SU-DHL-6 (cell line): ENCODE measurements at regions not wholly inside any gene's neighbourhood (a gene's known extent, or its start where the extent isn't known, plus 50 kb on each side); places are given as distances from the start of the nearest gene placed in this dataset.

Source experiments
- H2AFZ ChIP-seq: fragments of 200-600 bp; sonication (generic); 2 replicates; pipeline ENCODE4 v1.6.1; 2014; ENCODE audit warnings: low read depth, mild to moderate bottlenecking, moderate library complexity, mixed read lengths, antibody characterized with exemption, low read length; ENCODE audit not compliant: severe bottlenecking
- H3F3A ChIP-seq: fragments of 200-600 bp; shearing (Covaris generic); 2 replicates; pipeline ENCODE4 v1.6.0; 2016; ENCODE audit warnings: antibody characterized with exemption, mild to moderate bottlenecking; ENCODE audit not compliant: insufficient read depth
- H3K27ac ChIP-seq: fragments of 200-600 bp; sonication (generic); 2 replicates; pipeline ENCODE4 v1.5.1; 2016; ENCODE audit warnings: low read depth, mild to moderate bottlenecking, low read length, moderate library complexity, mixed read lengths
- H3K27me3 ChIP-seq: fragments of 200-600 bp; sonication (generic), shearing (Covaris generic); 2 replicates; pipeline ENCODE4 v1.6.0; 2014; ENCODE audit warnings: mild to moderate bottlenecking, low read length
- H3K36me3 ChIP-seq: fragments of 200-600 bp; sonication (generic); 2 replicates; pipeline ENCODE4 v1.6.1; 2014; ENCODE audit warnings: mild to moderate bottlenecking, low read length, mixed read lengths
- H3K4me2 ChIP-seq: fragments of 300-600, 200-600 bp; shearing (Covaris generic), sonication (generic); 2 replicates; pipeline ENCODE4 v1.6.0; 2014; ENCODE audit warnings: low read length, low read depth, mild to moderate bottlenecking; ENCODE audit not compliant: poor library complexity, severe bottlenecking
- H3K4me3 ChIP-seq: fragments of 200-600 bp; sonication (generic); 2 replicates; pipeline ENCODE4 v1.5.1; 2014; ENCODE audit warnings: antibody characterized with exemption, low read length, mild to moderate bottlenecking, mixed read lengths; ENCODE audit not compliant: insufficient read depth, poor library complexity, severe bottlenecking
- H3K79me2 ChIP-seq: fragments of 200-600 bp; sonication (generic); 2 replicates; pipeline ENCODE4 v1.6.1; 2014; ENCODE audit warnings: mild to moderate bottlenecking, low read length, moderate library complexity; ENCODE audit not compliant: insufficient read depth
- H3K9ac ChIP-seq: fragments of 200-600 bp; sonication (generic); 2 replicates; pipeline ENCODE4 v1.7.0; 2014; ENCODE audit warnings: mild to moderate bottlenecking, low read length
- H3K9me2 ChIP-seq: fragments of 200-600 bp; sonication (generic); replicated peaks from 2 replicates; pipeline ENCODE4 v1.6.1; 2014; ENCODE audit warnings: low read length; ENCODE audit not compliant: insufficient read depth
- H3K9me3 ChIP-seq: fragments of 200-600 bp; sonication (generic); 2 replicates; pipeline ENCODE4 v1.6.1; 2014; ENCODE audit warnings: low read length, mixed read lengths; ENCODE audit not compliant: insufficient read depth
- H4K20me1 ChIP-seq: fragments of 200-600 bp; sonication (generic); 2 replicates; pipeline ENCODE4 v1.6.1; 2014; ENCODE audit warnings: low read depth, mild to moderate bottlenecking, antibody characterized with exemption, low read length, moderate library complexity, mixed read lengths
- CTCF ChIP-seq: fragments of 200-600 bp; sonication (generic); IDR thresholded peaks from one replicate; pipeline ENCODE4 v1.5.1; 2017; ENCODE audit warnings: antibody characterized with exemption, mild to moderate bottlenecking, low read length, moderate library complexity; ENCODE audit not compliant: insufficient read depth, poor library complexity, severe bottlenecking
- EZH2phosphoT487 ChIP-seq: fragments of 200-600 bp; sonication (generic), shearing (Covaris generic); conservative IDR thresholded peaks from 2 replicates; pipeline ENCODE4 v1.6.1; 2018; ENCODE audit warnings: mild to moderate bottlenecking, antibody characterized with exemption, low read length, moderate library complexity, mixed read lengths

- Histone ChIP-seq H3K9me3 (no peaks in the 10 kb centered on the region), H3K79me2 (no peaks in the 10 kb centered on the region), H4K20me1 (no peaks in the 10 kb centered on the region), H3K36me3 (no peaks in the 10 kb centered on the region), H3K27ac (no peak overlapping the region), H3K4me3 (no peak overlapping the region), H3K27me3 (no peaks in the 10 kb centered on the region), H3K4me2 (no peak overlapping the region), H3F3A (no peaks in the 10 kb centered on the region), H3K9me2 (no peaks in the 10 kb centered on the region), H2AFZ (no peak overlapping the region), H3K9ac (no peak overlapping the region)
- TF ChIP-seq CTCF (no peak), EZH2phosphoT487 (no peak)
Measured at GRCh38 chr4:11485926-11486325, 57.2 kb upstream of the HS3ST1 start.

GRCh38 chr4:11484531-11484930, 55.8 kb upstream of the HS3ST1 start:
- H3K9me3 ChIP-seq = no peaks in the 10 kb centered on the region
- no peaks in the 10 kb centered on the region for H3K9me2 ChIP-seq
- H3K27ac ChIP-seq = no peak overlapping the region
- no peaks in the 10 kb centered on the region for H3K36me3 ChIP-seq
- TF ChIP-seq CTCF (no peak), EZH2phosphoT487 (no peak)
- no peak overlapping the region for H2AFZ ChIP-seq
- no peak overlapping the region for H3K9ac ChIP-seq
- H4K20me1 ChIP-seq = no peaks in the 10 kb centered on the region
- no peak overlapping the region for H3K4me3 ChIP-seq
- no peak overlapping the region for H3K4me2 ChIP-seq
- no peaks in the 10 kb centered on the region for H3K27me3 ChIP-seq
- no peaks in the 10 kb centered on the region for H3K79me2 ChIP-seq
- H3F3A ChIP-seq = no peaks in the 10 kb centered on the region

- Histone ChIP-seq H3K4me2 (no peak overlapping the region), H2AFZ (no peak overlapping the region), H3K9ac (no peak overlapping the region), H3F3A (no peaks in the 10 kb centered on the region), H3K4me3 (no peak overlapping the region), H3K27me3 (no peaks in the 10 kb centered on the region), H3K9me3 (no peaks in the 10 kb centered on the region), H4K20me1 (no peaks in the 10 kb centered on the region), H3K79me2 (no peaks in the 10 kb centered on the region), H3K36me3 (no peaks in the 10 kb centered on the region), H3K9me2 (no peaks in the 10 kb centered on the region), H3K27ac (no peak overlapping the region)
- TF ChIP-seq EZH2phosphoT487 (no peak), CTCF (no peak)
Measured at GRCh38 chr4:11483046-11483445, 54.4 kb upstream of the HS3ST1 start.

- Histone ChIP-seq H3K36me3 (no peaks in the 10 kb centered on the region), H3K27ac (no peak overlapping the region), H3K4me2 (no peak overlapping the region), H3F3A (no peaks in the 10 kb centered on the region), H3K4me3 (no peak overlapping the region), H3K9me3 (no peaks in the 10 kb centered on the region), H3K9ac (no peak overlapping the region), H3K79me2 (no peaks in the 10 kb centered on the region), H4K20me1 (no peaks in the 10 kb centered on the region), H3K9me2 (no peaks in the 10 kb centered on the region), H3K27me3 (no peaks in the 10 kb centered on the region), H2AFZ (no peak overlapping the region)
- TF ChIP-seq EZH2phosphoT487 (no peak), CTCF (no peak)
Measured at GRCh38 chr4:11480683-11481082, 52.0 kb upstream of the HS3ST1 start.
